ENCODE measurements at regions not wholly inside any gene's neighbourhood (a gene's known extent, or its start where the extent isn't known, plus 50 kb on each side); places are given as distances from the start of the nearest gene placed in this dataset.
A peak's percentile ranks its signal among the peaks of the same experiment; 100 is the strongest.
"Not testable (repeated sequence)": the region's sequence is repeated elsewhere in the genome, so short reads cannot be mapped to it uniquely, and the experiment has no call there.

GRCh38 chr4:67412153-67412712, 133.1 kb downstream of the CENPC start:
- DNase-seq: not testable (repeated sequence)

GRCh38 chr4:67403342-67403741, 142.0 kb downstream of the CENPC start:
- DNase-seq: no peak

GRCh38 chr4:67401902-67402301, 143.4 kb downstream of the CENPC start:
- no peak for DNase-seq

DNA sequence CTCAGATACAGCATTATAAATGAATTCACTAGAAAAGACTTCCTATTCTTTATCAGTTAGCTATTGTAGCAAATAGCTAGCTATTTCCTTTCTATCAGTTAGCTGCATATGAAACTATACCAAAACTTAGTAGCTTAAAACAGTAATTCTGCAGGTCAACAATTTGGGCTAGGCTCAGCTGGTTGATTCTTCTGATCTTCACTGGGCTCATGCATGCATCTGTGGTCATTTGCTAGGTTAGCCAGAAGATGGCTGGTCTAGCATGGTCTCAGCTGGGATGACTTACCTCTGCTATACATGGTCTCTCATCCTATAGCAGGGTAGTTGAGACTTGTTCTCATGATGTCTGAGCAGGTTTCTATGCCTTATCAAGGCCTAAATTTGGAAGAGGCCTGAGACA, 147.4 kb downstream of the CENPC start:
- no peak for DNase-seq

GRCh38 chr4:67397031-67397430, 148.3 kb downstream of the CENPC start:
- DNase-seq: no peak

- DNase-seq: no peak
These were observed 149.3 kb downstream of the CENPC start for GRCh38 chr4:67396008-67396407.

DNA sequence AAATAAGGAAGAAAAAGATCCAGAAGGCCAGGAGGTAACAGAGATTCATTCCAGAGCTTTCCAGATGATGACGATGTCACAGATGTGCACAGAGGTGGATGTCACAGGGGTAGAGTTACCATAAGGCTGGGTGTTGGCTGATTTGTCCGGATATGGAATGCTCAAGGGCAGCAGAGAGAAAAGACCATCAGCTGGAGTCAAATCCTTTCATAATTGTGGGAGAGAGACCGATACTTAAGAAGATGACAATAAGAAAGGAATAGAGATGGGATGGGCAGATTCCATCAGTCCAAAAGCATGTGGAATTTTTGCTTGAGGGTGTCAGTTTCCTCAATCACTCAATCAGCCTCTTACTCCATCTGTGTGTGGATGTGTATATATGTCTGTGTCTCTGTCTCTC, 150.4 kb downstream of the CENPC start:
- no peak for DNase-seq

GRCh38 chr4:67393699-67394281, 151.5 kb downstream of the CENPC start:
- peak; percentile 53 to 61 for DNase-seq

DNA sequence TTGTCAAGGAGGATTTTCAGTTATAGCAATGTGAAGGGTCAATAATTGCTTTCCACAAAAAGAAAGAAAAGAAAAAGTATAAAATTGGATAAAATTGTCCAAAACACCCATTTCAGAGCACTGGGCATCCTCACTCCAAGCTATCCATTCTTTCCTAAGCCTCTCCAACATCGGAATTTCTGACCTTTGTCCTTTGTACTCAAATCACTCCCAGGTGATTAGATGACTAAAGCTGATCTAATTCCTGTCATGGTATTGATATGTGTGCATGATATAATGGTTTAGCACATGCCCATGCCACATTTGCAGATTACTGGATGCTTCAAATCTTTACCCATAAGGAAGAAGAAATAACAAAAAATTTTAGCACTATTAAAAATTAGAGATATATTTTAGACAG, 152.3 kb downstream of the CENPC start:
- DNase-seq: no peak

GRCh38 chr4:67381406-67381804, 163.9 kb downstream of the CENPC start:
- DNase-seq: not testable (repeated sequence)

DNA sequence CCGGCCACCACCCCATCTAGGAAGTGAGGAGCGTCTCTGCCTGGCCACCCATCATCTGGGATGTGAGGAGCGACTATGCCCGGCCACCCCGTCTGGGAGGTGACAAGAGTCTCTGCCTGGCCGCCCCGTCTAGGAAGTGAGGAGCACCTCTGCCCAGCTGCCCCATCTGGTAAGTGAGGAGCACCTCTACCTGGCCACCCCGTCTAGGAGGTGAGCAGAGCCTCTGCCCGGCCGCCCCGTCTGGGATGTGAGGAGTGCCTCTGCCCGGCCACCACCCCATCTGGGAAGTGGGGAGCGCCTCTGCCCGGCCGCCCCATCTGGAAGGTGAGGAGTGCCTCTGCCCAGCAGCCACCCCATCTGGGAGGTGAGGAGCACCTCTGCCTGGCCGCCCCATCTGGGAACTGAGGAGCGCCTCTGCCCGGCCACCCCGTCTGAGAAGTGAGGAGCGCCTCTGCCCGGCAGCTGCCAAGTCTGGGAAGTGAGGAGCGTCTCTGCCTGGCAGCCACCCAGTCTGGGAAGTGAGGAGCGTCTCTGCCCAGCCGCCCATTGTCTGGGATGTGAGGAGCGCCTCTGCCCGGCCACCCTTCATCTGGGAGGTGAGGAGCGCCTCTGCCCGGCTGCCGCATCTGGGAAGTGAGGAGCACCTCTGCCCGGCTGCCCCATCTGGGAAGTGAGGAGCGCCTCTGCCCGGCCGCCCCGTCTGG, 164.4 kb downstream of the CENPC start:
- not testable (repeated sequence) for DNase-seq

DNA sequence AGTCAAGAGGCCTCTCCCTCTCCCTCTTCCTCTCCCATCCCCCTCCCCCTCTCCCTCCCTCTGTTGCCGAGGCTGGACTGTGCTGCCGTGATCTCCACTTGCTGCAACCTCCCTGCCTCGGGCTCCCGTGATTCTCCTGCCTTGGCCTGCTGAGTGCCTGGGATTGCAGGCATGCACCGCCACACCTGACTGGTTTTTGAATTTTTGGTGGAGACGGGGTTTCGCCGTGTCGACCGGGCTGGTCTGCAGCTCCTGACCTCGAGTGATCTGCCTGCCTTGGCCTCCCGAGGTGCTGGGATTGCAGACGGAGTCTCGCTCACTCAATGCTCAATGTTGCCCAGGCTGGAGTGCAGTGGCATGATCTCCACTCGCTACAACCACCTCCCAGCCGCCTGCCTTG, 165.1 kb downstream of the CENPC start:
- no peak for DNase-seq

GRCh38 chr4:67375291-67375690, 170.0 kb downstream of the CENPC start:
- no peak for DNase-seq

- DNase-seq: no peak
These were observed 173.7 kb downstream of the CENPC start for GRCh38 chr4:67371615-67372014.

- DNase-seq: no peak
These were observed 178.9 kb downstream of the CENPC start for GRCh38 chr4:67366311-67366861.

DNA sequence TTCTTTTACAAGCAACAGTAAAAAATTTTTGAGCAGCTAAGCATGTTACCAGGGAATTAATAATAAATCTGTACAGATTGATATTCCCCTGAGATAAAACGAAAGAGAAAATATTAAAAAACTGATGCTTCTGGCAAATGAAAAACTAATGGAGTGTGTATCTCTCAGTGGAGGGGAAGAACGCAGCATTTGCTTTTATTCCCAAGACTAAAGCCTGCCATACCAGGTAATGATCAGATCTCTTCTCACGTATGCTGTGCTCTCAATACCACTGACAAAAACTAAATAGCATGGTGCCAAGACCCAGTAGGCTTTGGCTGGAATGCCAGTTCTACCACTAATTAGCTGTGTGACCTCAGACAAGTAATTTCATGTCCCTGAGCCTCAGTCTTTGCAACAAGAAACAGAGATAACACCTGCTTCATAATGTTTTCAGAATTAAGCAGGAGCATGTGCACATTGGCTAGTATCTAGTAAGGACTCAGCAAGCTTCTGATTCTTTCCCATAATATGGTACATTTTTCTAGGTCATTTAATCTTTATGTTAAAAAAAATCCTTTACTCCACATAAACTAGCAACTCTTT, 179.6 kb downstream of the CENPC start:
- DNase-seq: no peak

DNA sequence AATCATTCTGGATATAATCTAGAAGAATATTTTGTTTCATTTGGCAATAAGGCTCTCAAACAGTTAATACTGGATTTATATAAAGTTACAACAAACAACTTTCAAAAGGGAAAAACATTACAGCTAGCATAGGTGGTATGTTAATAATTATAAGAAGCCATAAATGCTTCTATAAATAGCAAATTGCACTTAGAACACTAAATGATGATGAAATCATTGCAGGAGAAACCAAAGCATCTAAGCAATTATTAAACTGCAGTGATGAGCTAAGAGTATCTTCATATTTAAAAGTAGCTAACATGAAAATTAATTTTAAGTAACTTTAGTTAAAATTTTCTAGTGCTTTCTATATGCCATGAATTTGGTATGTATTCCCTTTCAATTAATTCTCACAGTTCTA, 189.5 kb downstream of the CENPC start:
- no peak for DNase-seq

DNA sequence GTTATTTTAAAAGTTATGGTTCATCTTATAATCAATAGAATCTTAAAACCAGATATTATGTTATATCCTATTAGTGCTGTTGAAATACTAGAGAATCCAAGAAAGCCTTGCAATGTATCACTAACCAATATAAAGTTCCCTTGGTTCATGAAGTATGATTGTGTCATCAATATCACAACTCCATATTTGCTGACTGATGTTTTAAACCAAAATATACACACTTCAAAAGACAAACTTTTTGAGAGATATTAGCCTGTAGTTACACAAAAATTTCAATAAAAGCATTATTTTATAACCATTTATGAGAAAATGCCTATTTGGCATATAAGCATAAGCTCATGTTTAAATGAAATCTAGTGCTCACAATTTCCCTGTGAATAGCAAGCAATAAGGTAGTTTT, 198.6 kb downstream of the CENPC start:
- DNase-seq: no peak

DNA sequence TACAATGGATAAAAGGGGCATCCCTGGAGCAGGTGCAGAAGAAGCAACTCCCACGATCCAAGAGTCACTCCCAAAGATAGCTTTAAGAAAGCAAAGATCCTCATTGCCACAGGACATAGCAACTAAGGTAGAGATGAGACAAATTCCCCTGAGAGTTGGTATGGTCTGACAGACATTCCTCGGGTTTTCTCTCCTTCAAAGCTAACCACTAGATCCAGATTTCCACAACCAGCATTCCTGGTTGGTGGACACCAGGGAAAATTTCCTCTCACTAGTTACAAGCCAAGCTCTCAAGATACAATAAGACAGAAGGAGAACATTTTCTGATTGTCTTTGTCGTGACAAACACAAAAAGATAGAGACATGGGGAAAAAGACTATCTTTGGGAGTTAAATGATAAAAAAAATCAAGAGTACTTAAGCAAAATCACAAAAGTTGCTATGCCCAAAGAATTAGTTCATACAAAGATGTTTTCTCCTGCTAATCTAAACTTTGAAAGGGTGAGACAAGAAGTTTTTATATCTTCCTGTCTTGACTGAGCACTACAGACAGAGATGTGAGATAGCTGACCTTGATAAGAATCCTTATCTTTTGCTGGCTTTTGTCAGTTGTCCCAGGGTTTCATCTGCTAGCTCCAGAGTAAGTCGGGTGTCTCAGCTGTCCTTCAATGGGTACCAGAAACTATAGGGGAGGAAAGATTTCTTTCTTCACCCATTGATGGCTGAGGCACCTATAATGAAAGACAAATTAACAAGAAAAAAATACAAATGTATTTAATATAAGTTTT, 200.5 kb downstream of the CENPC start:
- no peak for DNase-seq

- no peak for DNase-seq
These were observed 202.1 kb downstream of the CENPC start for GRCh38 chr4:67343199-67343598.

DNA sequence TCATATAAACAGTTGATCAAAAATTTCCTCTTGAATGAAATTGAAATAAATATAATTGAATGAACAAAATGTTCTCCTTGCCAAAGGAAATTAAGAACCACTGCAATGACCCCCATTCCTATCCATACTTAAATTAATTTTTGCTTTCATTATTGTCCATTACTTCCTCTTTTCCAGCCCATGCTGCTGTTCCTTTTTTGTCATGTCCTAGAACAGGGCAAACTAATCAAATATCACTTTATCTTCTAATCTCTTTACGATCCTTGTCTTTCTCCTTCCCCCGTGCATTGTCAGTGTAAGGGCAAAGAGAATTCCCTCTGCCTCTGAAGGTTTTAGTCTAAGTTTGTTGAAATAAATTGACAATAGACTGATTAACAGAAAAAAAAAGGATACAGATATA, 203.0 kb downstream of the CENPC start:
- peak; percentile 62 to 65 for DNase-seq

GRCh38 chr4:67333664-67334063, 211.6 kb downstream of the CENPC start:
- DNase-seq: no peak

DNA sequence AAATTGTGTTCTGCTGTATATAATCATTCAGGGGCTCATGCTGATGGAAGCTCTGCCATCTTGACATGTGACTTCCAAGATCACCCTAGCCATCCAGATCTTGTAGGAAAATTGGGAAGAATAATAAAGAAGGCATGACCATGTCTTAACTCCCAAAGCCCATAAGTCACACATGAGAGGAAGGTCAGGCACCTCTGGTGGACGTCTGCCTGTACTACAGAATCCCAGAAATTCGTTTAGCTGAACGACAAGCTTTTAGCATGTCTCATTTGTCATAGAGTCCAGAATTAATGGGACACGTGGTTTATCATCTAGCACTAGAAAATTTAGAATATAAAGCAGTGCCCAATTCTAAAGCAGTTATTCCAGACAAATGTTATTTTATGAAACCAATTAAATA, 212.7 kb downstream of the CENPC start:
- peak; percentile 49 to 69 for DNase-seq
